GM12873 (cell line): ENCODE measurements at regions not wholly inside any gene's neighbourhood (a gene's known extent, or its start where the extent isn't known, plus 50 kb on each side); places are given as distances from the start of the nearest gene placed in this dataset.

Experiments
- CTCF ChIP-seq: IDR thresholded peaks from 2 replicates; pipeline ENCODE4 v1.5.1; 2012; ENCODE audit warnings: low read depth, mild to moderate bottlenecking, moderate library complexity, low read length, control low read depth; ENCODE audit not compliant: insufficient read depth; ENCODE audit errors: missing control alignments

GRCh38 chr5:173761178-173761513 is 127.0 kb upstream of the CPEB4 start:
- no peak for TF ChIP-seq CTCF

DNA sequence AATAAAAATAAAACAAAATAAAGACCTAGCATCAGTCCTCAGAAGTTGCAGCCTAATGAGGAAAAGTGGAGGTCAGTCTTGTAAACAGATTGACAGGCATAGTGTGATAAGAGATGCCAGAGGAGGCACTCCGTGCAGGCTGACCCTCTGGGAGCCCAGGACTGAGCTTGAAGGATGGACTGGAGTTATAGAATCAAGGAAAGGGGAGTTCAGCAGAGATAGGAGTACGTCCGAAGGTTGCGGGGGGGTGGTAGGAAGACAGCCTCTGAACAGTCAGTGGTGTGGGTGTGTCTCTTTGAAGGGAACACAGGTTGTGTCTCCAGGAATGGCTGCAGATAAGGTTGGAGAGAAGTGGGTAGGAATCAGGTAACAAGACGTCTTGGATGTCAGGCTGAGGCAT is 126.1 kb upstream of the CPEB4 start:
- no peak for TF ChIP-seq CTCF

GRCh38 chr5:173762930-173763329 is 125.2 kb upstream of the CPEB4 start:
- no peak for TF ChIP-seq CTCF

DNA sequence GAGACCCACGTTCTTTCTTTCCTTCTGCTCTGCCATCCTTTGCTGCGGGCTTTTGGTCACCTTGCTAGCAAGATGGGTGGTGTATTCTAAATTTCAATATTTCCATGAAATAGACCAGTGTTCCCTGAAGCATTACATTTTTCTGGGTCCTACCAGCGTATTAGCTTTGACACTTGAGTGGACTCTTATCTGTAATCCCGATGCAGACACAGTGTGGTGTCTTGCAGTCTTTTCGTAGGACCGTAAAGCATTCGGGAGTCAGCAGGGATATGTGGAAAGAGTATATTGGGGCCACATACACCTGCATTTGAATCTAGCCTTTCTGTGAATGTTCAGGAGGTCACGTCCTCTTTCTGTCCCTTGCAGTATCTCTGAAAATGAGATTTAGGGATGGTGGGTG is 124.7 kb upstream of the CPEB4 start:
- no peak for TF ChIP-seq CTCF

DNA sequence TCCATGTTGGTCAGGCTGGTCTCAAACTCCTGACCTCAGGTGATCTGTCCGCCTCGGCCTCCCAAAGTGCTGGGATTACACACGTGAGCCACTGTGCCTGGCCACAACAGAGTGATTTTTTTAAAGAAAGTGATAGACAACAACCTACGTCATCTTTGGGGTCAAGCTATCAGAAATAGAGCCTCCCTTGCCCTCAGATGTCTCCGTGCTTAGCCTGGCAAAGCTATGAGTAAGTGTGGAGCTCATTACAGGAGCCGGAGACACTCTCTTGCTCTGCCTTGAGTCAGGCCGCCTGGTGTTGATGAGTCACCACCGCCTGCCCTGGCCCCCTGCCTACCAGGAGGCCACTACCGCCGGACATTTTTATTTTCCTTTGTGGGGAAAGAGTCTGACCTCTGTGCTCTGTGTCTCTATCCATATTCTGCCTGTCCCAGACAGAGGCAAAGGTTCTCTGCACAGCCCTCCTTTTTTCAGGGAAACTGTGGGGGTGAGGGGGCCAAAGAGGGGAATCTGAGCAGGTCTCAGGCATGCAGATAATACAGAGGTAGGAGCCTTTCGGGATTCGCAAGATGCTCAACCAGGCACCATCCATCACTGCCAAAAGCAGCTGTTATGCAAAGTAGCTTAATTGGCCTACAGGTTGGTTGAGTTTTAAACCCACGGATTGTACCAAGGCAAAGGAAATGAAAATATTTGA is 123.7 kb upstream of the CPEB4 start:
- TF ChIP-seq CTCF, result no peak

- TF ChIP-seq CTCF, result no peak
Measured at GRCh38 chr5:173765029-173765644, 123.0 kb upstream of the CPEB4 start.

GRCh38 chr5:173765661-173766060 is 122.5 kb upstream of the CPEB4 start:
- no peak for TF ChIP-seq CTCF
